Neural progenitor cell (in vitro differentiated cells): ENCODE measurements at regions not wholly inside any gene's neighbourhood (a gene's known extent, or its start where the extent isn't known, plus 50 kb on each side); places are given as distances from the start of the nearest gene placed in this dataset.

Source experiments
- DNase-seq: peaks from one replicate; pipeline ENCODE4 v3.0.0-alpha.2; 2016; ENCODE audit warnings: low spot score
- H2AFZ ChIP-seq: fragments of 200-600 bp; sonication (generic); replicated peaks from 2 replicates; pipeline ENCODE4 v1.6.1; 2016; ENCODE audit warnings: antibody characterized with exemption
- H3F3A ChIP-seq: fragments of 200-600 bp; sonication (generic); 2 replicates; pipeline ENCODE4 v1.6.1; 2016; ENCODE audit warnings: antibody characterized with exemption, low read depth
- H3K27ac ChIP-seq: fragments of 200-600 bp; sonication (generic); 2 replicates; pipeline ENCODE4 v1.5.1; 2016; ENCODE audit warnings: mild to moderate bottlenecking
- H3K27me3 ChIP-seq: fragments of 200-600 bp; sonication (generic); 2 replicates; pipeline ENCODE4 v1.6.1; 2016; ENCODE audit warnings: mild to moderate bottlenecking, moderate library complexity
- H3K36me3 ChIP-seq: fragments of 200-600 bp; sonication (generic); 2 replicates; pipeline ENCODE4 v1.5.1; 2016
- H3K4me1 ChIP-seq: fragments of 200-600 bp; sonication (generic); 2 replicates; pipeline ENCODE4 v1.6.1; 2016; ENCODE audit warnings: mixed run types
- H3K4me2 ChIP-seq: fragments of 200-600 bp; sonication (generic); 2 replicates; pipeline ENCODE4 v1.6.1; 2016
- H3K4me3 ChIP-seq: fragments of 200-600 bp; sonication (generic); 2 replicates; pipeline ENCODE4 v1.5.1; 2016
- H3K79me2 ChIP-seq: fragments of 200-600 bp; sonication (generic); 2 replicates; pipeline ENCODE4 v1.6.1; 2016; ENCODE audit warnings: low read depth
- H3K9ac ChIP-seq: fragments of 200-600 bp; sonication (generic); 2 replicates; pipeline ENCODE4 v1.6.1; 2016
- H3K9me3 ChIP-seq: fragments of 200-600 bp; sonication (generic); 2 replicates; pipeline ENCODE4 v1.5.1; 2016; ENCODE audit warnings: low read depth
- H4K20me1 ChIP-seq: fragments of 200-600 bp; sonication (generic); 2 replicates; pipeline ENCODE4 v1.6.1; 2016; ENCODE audit warnings: low read depth
- H3K27ac Mint-ChIP-seq: 3 replicates; pipeline ENCODE4 v1.8.0; 2021; ENCODE audit warnings: mixed read lengths
- H3K27me3 Mint-ChIP-seq: 2 replicates; pipeline ENCODE4 v1.8.0; 2022; ENCODE audit warnings: low read depth, mild to moderate bottlenecking, inconsistent platforms, moderate library complexity, mixed read lengths; ENCODE audit not compliant: insufficient read depth
- H3K36me3 Mint-ChIP-seq: 3 replicates; pipeline ENCODE4 v1.8.0; 2021; ENCODE audit warnings: mixed read lengths
- H3K4me1 Mint-ChIP-seq: 3 replicates; pipeline ENCODE4 v1.8.0; 2021; ENCODE audit warnings: mixed read lengths
- H3K4me3 Mint-ChIP-seq: 3 replicates; pipeline ENCODE4 v1.8.0; 2021; ENCODE audit warnings: mild to moderate bottlenecking, moderate library complexity, mixed read lengths
- H3K9me3 Mint-ChIP-seq: 3 replicates; pipeline ENCODE4 v1.8.0; 2020; ENCODE audit warnings: mixed read lengths
- CTCF ChIP-seq: fragments of 200-600 bp; sonication (generic); IDR thresholded peaks from 2 replicates; pipeline ENCODE4 v1.5.1; 2017; ENCODE audit warnings: antibody characterized with exemption, mild to moderate bottlenecking
- EZH2 ChIP-seq: fragments of 200-600 bp; sonication (generic); IDR thresholded peaks from 2 replicates; pipeline ENCODE4 v1.6.1; 2017; ENCODE audit warnings: antibody characterized with exemption, mild to moderate bottlenecking, moderate library complexity
- EZH2phosphoT487 ChIP-seq: fragments of 200-600 bp; sonication (generic); IDR thresholded peaks from 2 replicates; pipeline ENCODE4 v1.6.1; 2017; ENCODE audit warnings: antibody characterized with exemption

GRCh38 chr11:45021001-45021400, 70.3 kb upstream of the TP53I11 start:
- no peak for DNase-seq
- no peak overlapping the region for H3K4me3 Mint-ChIP-seq
- peaks cover 10% of the 10 kb centered on the region for H3K27me3 Mint-ChIP-seq
- H3K9ac ChIP-seq = no peak overlapping the region
- peaks cover 6% of the 10 kb centered on the region for H3F3A ChIP-seq
- H3K79me2 ChIP-seq = no peaks in the 10 kb centered on the region
- H3K4me1 ChIP-seq = peaks cover 20% of the 10 kb centered on the region
- H3K4me2 ChIP-seq = no peak overlapping the region
- H3K4me3 ChIP-seq = no peak overlapping the region
- H4K20me1 ChIP-seq = no peaks in the 10 kb centered on the region
- no peaks in the 10 kb centered on the region for H3K27me3 ChIP-seq
- H3K9me3 Mint-ChIP-seq = no peaks in the 10 kb centered on the region
- H3K9me3 ChIP-seq = no peaks in the 10 kb centered on the region
- no peak overlapping the region for H3K27ac ChIP-seq
- H3K27ac Mint-ChIP-seq = no peak overlapping the region
- no peak for TF ChIP-seq CTCF
- no peak for TF ChIP-seq EZH2
- TF ChIP-seq EZH2phosphoT487 = no peak
- H3K36me3 Mint-ChIP-seq = no peaks in the 10 kb centered on the region
- peaks cover 26% of the 10 kb centered on the region for H3K4me1 Mint-ChIP-seq
- H3K36me3 ChIP-seq = no peaks in the 10 kb centered on the region
- H2AFZ ChIP-seq = no peak overlapping the region

GRCh38 chr11:45021692-45022141, 71.0 kb upstream of the TP53I11 start:
- peaks cover 28% of the 10 kb centered on the region for H3K4me1 Mint-ChIP-seq
- Histone ChIP-seq H3K27me3 (no peaks in the 10 kb centered on the region), H3K79me2 (no peaks in the 10 kb centered on the region), H3K9ac (no peak overlapping the region), H3K9me3 (no peaks in the 10 kb centered on the region), H4K20me1 (no peaks in the 10 kb centered on the region), H3F3A (peaks cover 6% of the 10 kb centered on the region), H3K4me1 (peaks cover 20% of the 10 kb centered on the region), H3K36me3 (no peaks in the 10 kb centered on the region), H2AFZ (peak overlapping the region; percentile 83), H3K4me2 (peak overlapping the region; percentile 31), H3K4me3 (no peak overlapping the region), H3K27ac (no peak overlapping the region)
- peak; percentile 63 for DNase-seq
- H3K27ac Mint-ChIP-seq = no peak overlapping the region
- peak; percentile 24 for TF ChIP-seq CTCF
- no peak for TF ChIP-seq EZH2phosphoT487
- TF ChIP-seq EZH2 = no peak
- H3K36me3 Mint-ChIP-seq = no peaks in the 10 kb centered on the region
- H3K4me3 Mint-ChIP-seq = no peak overlapping the region
- H3K27me3 Mint-ChIP-seq = peaks cover 10% of the 10 kb centered on the region
- no peaks in the 10 kb centered on the region for H3K9me3 Mint-ChIP-seq

GRCh38 chr11:45022294-45023064, 71.8 kb upstream of the TP53I11 start:
- H3K27ac Mint-ChIP-seq = no peak overlapping the region
- H3K79me2 ChIP-seq = no peaks in the 10 kb centered on the region
- peaks cover 28% of the 10 kb centered on the region for H3K4me1 Mint-ChIP-seq
- peaks cover 20% of the 10 kb centered on the region for H3K4me1 ChIP-seq
- H3K27ac ChIP-seq = no peak overlapping the region
- no peaks in the 10 kb centered on the region for H3K27me3 ChIP-seq
- no peak overlapping the region for H3K4me3 Mint-ChIP-seq
- no peaks in the 10 kb centered on the region for H3K36me3 Mint-ChIP-seq
- TF ChIP-seq CTCF = no peak
- TF ChIP-seq EZH2 = no peak
- no peak for TF ChIP-seq EZH2phosphoT487
- no peak overlapping the region for H3K4me3 ChIP-seq
- H3K9ac ChIP-seq = no peak overlapping the region
- H3K36me3 ChIP-seq = no peaks in the 10 kb centered on the region
- no peaks in the 10 kb centered on the region for H4K20me1 ChIP-seq
- H2AFZ ChIP-seq = peak overlapping the region; percentile 83
- DNase-seq = no peak
- no peaks in the 10 kb centered on the region for H3K9me3 Mint-ChIP-seq
- H3F3A ChIP-seq = peaks cover 6% of the 10 kb centered on the region
- no peaks in the 10 kb centered on the region for H3K9me3 ChIP-seq
- H3K27me3 Mint-ChIP-seq = peaks cover 13% of the 10 kb centered on the region
- H3K4me2 ChIP-seq = no peak overlapping the region
